ENCODE measurements at regions not wholly inside any gene's neighbourhood (a gene's known extent, or its start where the extent isn't known, plus 50 kb on each side); places are given as distances from the start of the nearest gene placed in this dataset.

DNA sequence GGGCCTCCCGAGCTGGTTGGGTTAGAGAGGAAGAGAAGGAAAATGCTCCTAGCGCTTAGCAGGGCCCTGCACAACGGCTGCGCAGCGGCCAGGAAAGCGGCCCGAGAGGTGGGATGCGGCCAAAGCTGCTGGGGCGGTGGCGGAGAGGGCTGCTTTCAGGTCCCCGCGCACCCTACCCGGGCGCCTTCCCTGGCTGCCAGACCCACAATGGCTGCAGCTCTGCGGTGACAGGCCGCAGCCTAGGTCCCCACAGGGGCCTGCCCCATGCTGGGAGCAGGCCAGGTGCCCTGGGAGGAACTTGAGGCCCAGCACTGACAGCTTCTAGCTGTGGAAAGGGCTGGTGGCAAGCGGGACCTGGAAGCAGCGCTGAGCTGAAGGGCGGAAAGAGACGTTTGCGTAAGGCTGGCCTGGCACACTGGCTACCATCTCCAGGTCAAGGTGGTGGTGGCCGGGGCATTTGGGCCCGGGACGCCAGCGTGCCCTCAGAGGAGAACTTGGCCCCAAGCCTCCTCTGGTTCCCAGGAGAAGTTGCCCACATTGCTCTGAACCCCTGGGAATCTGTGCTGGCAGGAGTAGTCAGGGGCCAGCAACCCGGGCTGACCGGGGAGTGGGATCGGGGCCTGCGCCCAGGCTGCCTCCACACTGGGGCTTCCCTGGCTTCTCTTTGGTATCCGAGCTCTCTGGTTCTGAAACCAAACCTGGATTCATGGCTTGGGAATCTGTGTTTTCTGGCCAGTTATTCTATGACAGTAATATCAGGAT lies 72.9 kb upstream of the ZNF804B start:
- H3F3A ChIP-seq (replicated peaks; ENCODE audit: low read depth): no peaks in the 10 kb centered on the region
- no peaks in the 10 kb centered on the region for H3K27me3 ChIP-seq (ENCODE audit: insufficient read depth)
- no peaks in the 10 kb centered on the region for H3K9me3 Mint-ChIP-seq
- no peaks in the 10 kb centered on the region for H3K36me3 ChIP-seq (ENCODE audit: insufficient read depth)
- peaks cover 5% of the 10 kb centered on the region; the same call in 2 of the 3 replicates for H3K4me1 Mint-ChIP-seq
- no peak overlapping the region for H3K27ac ChIP-seq (ENCODE audit: low read depth)
- peak overlapping the region; percentile 80; the same call in 1 of the 2 replicates for H2AFZ ChIP-seq
- DNase-seq (ENCODE audit: low spot score) (peak; percentile 29), ATAC-seq (peak; percentile 79)
- H3K4me2 ChIP-seq: no peak overlapping the region
- H3K36me3 Mint-ChIP-seq (ENCODE audit: low read depth): no peaks in the 10 kb centered on the region
- H3K4me3 Mint-ChIP-seq: no peak overlapping the region
- no peaks in the 10 kb centered on the region for H3K79me2 ChIP-seq (replicated peaks; ENCODE audit: insufficient read depth)
- peaks cover 7% of the 10 kb centered on the region; the same call in 1 of the 2 replicates for H3K4me1 ChIP-seq (ENCODE audit: insufficient read depth)
- H3K4me3 ChIP-seq: no peak overlapping the region
- peaks cover 5% of the 10 kb centered on the region for H3K27me3 Mint-ChIP-seq (ENCODE audit: insufficient read depth, low read depth, poor library complexity)
- H4K20me1 ChIP-seq (replicated peaks; ENCODE audit: insufficient read depth): no peaks in the 10 kb centered on the region
- 0 out of 2 replicates have a peak, but pooled peaks cover 3% of the 10 kb centered on the region for H3K9me2 ChIP-seq (ENCODE audit: insufficient read depth)
- no peak overlapping the region for H3K27ac Mint-ChIP-seq
- TF ChIP-seq, protein P1, sequence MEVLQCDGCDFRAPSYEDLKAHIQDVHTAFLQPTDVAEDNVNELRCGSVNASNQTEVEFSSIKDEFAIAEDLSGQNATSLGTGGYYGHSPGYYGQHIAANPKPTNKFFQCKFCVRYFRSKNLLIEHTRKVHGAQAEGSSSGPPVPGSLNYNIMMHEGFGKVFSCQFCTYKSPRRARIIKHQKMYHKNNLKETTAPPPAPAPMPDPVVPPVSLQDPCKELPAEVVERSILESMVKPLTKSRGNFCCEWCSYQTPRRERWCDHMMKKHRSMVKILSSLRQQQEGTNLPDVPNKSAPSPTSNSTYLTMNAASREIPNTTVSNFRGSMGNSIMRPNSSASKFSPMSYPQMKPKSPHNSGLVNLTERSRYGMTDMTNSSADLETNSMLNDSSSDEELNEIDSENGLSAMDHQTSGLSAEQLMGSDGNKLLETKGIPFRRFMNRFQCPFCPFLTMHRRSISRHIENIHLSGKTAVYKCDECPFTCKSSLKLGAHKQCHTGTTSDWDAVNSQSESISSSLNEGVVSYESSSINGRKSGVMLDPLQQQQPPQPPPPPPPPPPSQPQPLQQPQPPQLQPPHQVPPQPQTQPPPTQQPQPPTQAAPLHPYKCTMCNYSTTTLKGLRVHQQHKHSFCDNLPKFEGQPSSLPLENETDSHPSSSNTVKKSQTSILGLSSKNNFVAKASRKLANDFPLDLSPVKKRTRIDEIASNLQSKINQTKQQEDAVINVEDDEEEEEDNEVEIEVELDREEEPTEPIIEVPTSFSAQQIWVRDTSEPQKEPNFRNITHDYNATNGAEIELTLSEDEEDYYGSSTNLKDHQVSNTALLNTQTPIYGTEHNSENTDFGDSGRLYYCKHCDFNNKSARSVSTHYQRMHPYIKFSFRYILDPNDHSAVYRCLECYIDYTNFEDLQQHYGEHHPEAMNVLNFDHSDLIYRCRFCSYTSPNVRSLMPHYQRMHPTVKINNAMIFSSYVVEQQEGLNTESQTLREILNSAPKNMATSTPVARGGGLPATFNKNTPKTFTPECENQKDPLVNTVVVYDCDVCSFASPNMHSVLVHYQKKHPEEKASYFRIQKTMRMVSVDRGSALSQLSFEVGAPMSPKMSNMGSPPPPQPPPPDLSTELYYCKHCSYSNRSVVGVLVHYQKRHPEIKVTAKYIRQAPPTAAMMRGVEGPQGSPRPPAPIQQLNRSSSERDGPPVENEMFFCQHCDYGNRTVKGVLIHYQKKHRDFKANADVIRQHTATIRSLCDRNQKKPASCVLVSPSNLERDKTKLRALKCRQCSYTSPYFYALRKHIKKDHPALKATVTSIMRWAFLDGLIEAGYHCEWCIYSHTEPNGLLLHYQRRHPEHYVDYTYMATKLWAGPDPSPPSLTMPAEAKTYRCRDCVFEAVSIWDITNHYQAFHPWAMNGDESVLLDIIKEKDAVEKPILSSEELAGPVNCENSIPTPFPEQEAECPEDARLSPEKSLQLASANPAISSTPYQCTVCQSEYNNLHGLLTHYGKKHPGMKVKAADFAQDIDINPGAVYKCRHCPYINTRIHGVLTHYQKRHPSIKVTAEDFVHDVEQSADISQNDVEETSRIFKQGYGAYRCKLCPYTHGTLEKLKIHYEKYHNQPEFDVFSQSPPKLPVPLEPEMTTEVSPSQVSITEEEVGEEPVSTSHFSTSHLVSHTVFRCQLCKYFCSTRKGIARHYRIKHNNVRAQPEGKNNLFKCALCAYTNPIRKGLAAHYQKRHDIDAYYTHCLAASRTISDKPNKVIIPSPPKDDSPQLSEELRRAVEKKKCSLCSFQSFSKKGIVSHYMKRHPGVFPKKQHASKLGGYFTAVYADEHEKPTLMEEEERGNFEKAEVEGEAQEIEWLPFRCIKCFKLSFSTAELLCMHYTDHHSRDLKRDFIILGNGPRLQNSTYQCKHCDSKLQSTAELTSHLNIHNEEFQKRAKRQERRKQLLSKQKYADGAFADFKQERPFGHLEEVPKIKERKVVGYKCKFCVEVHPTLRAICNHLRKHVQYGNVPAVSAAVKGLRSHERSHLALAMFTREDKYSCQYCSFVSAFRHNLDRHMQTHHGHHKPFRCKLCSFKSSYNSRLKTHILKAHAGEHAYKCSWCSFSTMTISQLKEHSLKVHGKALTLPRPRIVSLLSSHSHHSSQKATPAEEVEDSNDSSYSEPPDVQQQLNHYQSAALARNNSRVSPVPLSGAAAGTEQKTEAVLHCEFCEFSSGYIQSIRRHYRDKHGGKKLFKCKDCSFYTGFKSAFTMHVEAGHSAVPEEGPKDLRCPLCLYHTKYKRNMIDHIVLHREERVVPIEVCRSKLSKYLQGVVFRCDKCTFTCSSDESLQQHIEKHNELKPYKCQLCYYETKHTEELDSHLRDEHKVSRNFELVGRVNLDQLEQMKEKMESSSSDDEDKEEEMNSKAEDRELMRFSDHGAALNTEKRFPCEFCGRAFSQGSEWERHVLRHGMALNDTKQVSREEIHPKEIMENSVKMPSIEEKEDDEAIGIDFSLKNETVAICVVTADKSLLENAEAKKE (CRISPR knock-in tag; IDR thresholded peaks at IDR 0.05): no peak
- TF ChIP-seq EZH2phosphoT487 (IDR thresholded peaks at IDR 0.05; ENCODE audit: unreplicated experiment) (no peak), ZNF114 (CRISPR knock-in tag; IDR thresholded peaks at IDR 0.05) (no peak), POLR2AphosphoS5 (IDR thresholded peaks at IDR 0.05; ENCODE audit: low read depth) (no peak)

DNA sequence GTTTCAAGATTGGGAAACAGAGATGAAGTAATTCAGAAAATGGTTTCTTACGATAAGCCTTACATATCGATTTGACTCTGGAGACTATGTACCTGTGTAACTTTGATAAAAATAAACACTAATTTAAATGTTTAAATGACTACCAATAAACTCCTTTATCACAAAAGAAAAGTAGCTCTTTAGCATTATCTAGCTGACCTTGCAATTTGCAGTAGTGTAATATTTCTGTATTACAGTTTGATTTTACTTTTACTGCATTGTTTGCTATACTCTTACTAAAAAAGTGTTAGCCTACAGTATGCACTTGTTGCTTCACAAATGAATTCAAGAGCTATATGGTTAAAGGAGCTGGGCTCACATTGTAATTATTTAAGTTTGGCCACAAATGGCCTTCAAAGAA lies 77.8 kb upstream of the ZNF804B start:
- no peaks in the 10 kb centered on the region for H3K4me1 Mint-ChIP-seq
- no peaks in the 10 kb centered on the region for H3K36me3 ChIP-seq (ENCODE audit: insufficient read depth)
- TF ChIP-seq, protein P1 (CRISPR knock-in tag; IDR thresholded peaks at IDR 0.05): no peak
- TF ChIP-seq ZNF331 (CRISPR knock-in tag; IDR thresholded peaks at IDR 0.05; ENCODE audit: low read depth): no peak

More for the DNA sequence above, 77.8 kb upstream of the ZNF804B start:
- Mint-ChIP-seq H3K9me3 (no peaks in the 10 kb centered on the region), H3K36me3 (ENCODE audit: low read depth) (no peaks in the 10 kb centered on the region), H3K27ac (no peak overlapping the region), H3K4me3 (no peak overlapping the region), H3K27me3 (ENCODE audit: insufficient read depth, low read depth, poor library complexity) (peaks cover 5% of the 10 kb centered on the region)
- H3K4me1 ChIP-seq (ENCODE audit: insufficient read depth): no peaks in the 10 kb centered on the region
- DNase-seq (ENCODE audit: low spot score): no peak
- ATAC-seq: no peak
- no peaks in the 10 kb centered on the region for H3K79me2 ChIP-seq (replicated peaks; ENCODE audit: insufficient read depth)
- H3F3A ChIP-seq (replicated peaks; ENCODE audit: low read depth): no peaks in the 10 kb centered on the region
- no peak overlapping the region for H3K4me3 ChIP-seq
- H2AFZ ChIP-seq: no peak overlapping the region; the same call in 1 of the 2 replicates
- H3K27ac ChIP-seq (ENCODE audit: low read depth): no peak overlapping the region
- H4K20me1 ChIP-seq (replicated peaks; ENCODE audit: insufficient read depth): no peaks in the 10 kb centered on the region
- H3K9me2 ChIP-seq (ENCODE audit: insufficient read depth): peaks cover 3% of the 10 kb centered on the region; the same call in 1 of the 2 replicates
- H3K27me3 ChIP-seq (ENCODE audit: insufficient read depth): no peaks in the 10 kb centered on the region
- no peak overlapping the region for H3K4me2 ChIP-seq
